ENCODE measurements at regions not wholly inside any gene's neighbourhood (a gene's known extent, or its start where the extent isn't known, plus 50 kb on each side); places are given as distances from the start of the nearest gene placed in this dataset.
A peak's percentile ranks its signal among the peaks of the same experiment; 100 is the strongest.

- intact Hi-C loops (cut with DNase I): no loop called here
- no peak for DNase-seq (ENCODE audit: low spot score)
Measured at GRCh38 chr4:100130964-100131363, 59.3 kb downstream of the DDIT4L start.

GRCh38 chr4:100130491-100130890 lies 59.8 kb downstream of the DDIT4L start:
- intact Hi-C loops (cut with DNase I): no loop called here
- no peak for DNase-seq (ENCODE audit: low spot score)

GRCh38 chr4:100129774-100130173 lies 60.5 kb downstream of the DDIT4L start:
- DNase-seq (ENCODE audit: low spot score): no peak

GRCh38 chr4:100128338-100128737 lies 61.9 kb downstream of the DDIT4L start:
- intact Hi-C loops (cut with DNase I): no loop called here
- no peak for DNase-seq (ENCODE audit: low spot score)

More at GRCh38 chr4:100129774-100130173, 60.5 kb downstream of the DDIT4L start:
- intact Hi-C loops (cut with DNase I): no loop called here

DNA sequence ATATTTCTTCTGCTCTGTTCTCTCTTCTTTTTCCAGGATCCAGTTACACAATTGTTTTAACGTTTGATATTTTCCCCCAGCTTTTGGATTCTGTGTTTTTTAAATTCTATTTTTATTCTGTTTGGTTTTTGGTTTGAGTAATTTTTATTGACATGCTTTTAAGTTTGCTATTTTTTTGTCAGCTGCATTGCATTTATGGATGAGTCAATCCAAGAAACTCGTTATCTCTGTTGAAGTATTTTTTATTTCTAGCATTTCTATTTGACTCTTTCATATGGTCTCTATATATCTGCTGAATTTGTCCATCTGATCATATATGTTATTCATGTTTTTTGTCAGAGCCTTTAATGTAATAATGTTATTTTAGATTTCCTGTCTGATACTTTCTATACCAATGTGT lies 65.6 kb downstream of the DDIT4L start:
- DNase-seq (ENCODE audit: low spot score): no peak
- intact Hi-C loops (cut with DNase I): no loop called here

DNA sequence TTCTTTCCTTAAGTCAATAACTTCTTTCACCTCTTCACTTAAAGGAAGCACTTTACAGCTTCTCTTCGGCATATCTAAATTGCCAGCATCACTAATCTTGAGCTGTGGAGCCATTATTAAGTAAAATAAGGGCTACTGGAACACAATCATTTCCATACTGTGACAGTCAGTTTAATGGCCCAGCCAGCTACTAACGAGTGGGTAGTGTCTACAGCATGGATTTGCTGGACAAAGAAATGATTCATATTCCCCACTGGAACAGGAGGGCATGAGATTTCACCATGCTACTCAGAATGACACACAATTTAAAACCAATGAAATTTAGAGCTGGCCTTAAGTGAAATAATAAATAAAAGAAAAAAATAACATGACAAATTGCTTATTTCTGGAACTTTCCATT lies 72.1 kb downstream of the DDIT4L start:
- DNase-seq (ENCODE audit: low spot score): no peak
- intact Hi-C loops (cut with DNase I): no loop called here

DNA sequence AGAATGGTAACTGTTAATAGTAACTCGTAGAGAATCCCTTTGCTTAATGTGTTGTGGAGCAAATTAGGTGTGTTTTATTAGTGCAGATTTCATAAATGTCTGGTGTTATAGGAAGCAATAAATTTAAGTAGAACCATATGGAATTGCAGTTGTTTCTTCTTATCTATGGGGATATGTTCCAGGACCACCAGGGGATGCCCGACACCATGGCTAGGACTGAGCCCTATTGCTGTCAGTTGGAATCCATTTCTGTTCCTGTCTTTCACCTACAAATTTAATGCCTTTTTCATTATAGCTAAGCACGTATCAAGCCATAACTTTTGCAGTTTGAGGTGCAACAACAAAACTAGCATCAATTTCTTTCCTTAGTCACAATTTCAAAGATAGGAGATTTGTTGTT lies 72.5 kb downstream of the DDIT4L start:
- intact Hi-C loops (cut with DNase I): no loop called here
- no peak for DNase-seq (ENCODE audit: low spot score)

GRCh38 chr4:100114909-100115308 lies 75.4 kb downstream of the DDIT4L start:
- no peak for DNase-seq (ENCODE audit: low spot score)
- intact Hi-C loops (cut with DNase I): no loop called here

GRCh38 chr4:100113732-100114131 lies 76.5 kb downstream of the DDIT4L start:
- intact Hi-C loops (cut with DNase I): no loop called here

DNA sequence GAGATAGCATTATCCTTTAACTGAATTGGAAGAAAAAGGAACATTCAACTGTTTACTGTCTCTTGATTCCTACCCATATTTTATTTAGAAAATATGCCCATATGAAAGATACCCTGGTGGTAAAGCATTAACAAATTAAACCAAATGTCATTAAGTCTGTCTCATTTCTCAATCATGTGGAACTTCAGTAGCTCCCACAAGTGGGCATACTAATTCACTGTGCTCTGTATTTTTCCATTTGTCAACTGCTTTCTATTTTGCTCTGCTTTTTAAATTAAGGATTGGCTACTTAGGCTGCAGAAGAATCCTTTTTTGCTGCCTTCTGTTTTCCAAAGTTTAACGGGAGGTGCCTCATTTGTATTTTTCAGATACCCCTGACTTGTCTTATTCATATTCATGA lies 77.2 kb downstream of the DDIT4L start:
- DNase-seq (ENCODE audit: low spot score): no peak
- intact Hi-C loops (cut with DNase I): no loop called here

More at GRCh38 chr4:100113732-100114131, 76.5 kb downstream of the DDIT4L start:
- DNase-seq (ENCODE audit: low spot score): no peak

DNA sequence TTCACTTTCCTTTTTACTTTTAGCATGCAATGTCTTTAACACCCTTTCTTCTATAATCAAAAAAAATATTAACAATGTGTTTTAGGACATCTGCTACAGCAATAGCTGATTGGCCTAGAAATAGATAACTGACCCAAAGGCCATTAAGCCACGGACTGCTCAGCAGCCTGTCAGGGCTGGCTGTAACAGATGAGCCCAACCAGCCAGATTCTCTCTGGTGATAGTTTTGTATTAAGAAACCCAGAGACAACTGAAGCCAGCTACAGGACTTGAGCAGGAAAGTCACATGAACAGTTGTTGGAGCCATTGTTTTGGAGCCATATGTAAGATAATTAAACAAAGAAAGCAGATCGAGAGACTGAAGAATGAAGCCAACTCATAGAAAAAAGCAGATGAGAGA lies 80.3 kb downstream of the DDIT4L start:
- intact Hi-C loops (cut with DNase I): no loop called here
- DNase-seq (ENCODE audit: low spot score): no peak

DNA sequence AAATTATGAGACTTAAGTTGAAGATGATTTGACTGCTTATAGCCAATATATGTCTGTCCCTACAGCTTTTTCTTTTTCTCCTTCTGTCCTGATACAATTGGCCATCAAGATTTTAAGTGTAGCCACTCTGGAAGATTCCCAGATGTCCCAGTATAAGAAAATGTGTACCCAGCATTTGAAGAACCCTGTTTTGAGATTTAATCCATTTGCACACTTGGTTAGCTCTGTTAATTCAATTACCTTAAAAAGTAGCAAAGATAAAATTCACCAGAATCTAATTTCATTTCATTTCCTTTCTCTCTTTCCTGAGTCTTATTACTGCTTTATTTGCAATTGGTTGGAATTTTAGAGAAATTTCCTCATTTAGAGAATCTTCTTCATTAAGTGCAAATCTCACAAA lies 81.4 kb downstream of the DDIT4L start:
- no peak for DNase-seq (ENCODE audit: low spot score)

GRCh38 chr4:100106982-100107381 lies 83.3 kb downstream of the DDIT4L start:
- DNase-seq (ENCODE audit: low spot score): no peak
- intact Hi-C loops (cut with DNase I): no loop called here

More for the DNA sequence above, 81.4 kb downstream of the DDIT4L start:
- intact Hi-C loops (cut with DNase I): no loop called here

- DNase-seq (ENCODE audit: low spot score): no peak
- intact Hi-C loops (cut with DNase I): no loop called here
Measured at GRCh38 chr4:100103671-100104070, 86.6 kb downstream of the DDIT4L start.

- intact Hi-C loops (cut with DNase I): no loop called here
- DNase-seq (ENCODE audit: low spot score): no peak
Measured at GRCh38 chr4:100100985-100101384, 89.3 kb downstream of the DDIT4L start.

GRCh38 chr4:100099746-100100145 lies 90.5 kb downstream of the DDIT4L start:
- no peak for DNase-seq (ENCODE audit: low spot score)
- intact Hi-C loops (cut with DNase I): loop anchor here (5.0 to 10.0 kb wide), 2 partner anchors 315 to 638 kb away; no protein-coding TSS in a partner anchor

GRCh38 chr4:100098681-100099080 lies 91.6 kb downstream of the DDIT4L start:
- DNase-seq (ENCODE audit: low spot score): no peak
- intact Hi-C loops (cut with DNase I): loop anchor here (5.0 to 10.0 kb wide), 2 partner anchors 316 to 639 kb away; no protein-coding TSS in a partner anchor

GRCh38 chr4:100098011-100098545 lies 92.2 kb downstream of the DDIT4L start:
- DNase-seq (ENCODE audit: low spot score): no peak
- intact Hi-C loops (cut with DNase I): loop anchor here (5.0 to 10.0 kb wide), 2 partner anchors 317 to 639 kb away; no protein-coding TSS in a partner anchor

GRCh38 chr4:100095729-100096595 lies 94.3 kb downstream of the DDIT4L start:
- peak; percentile 85 for DNase-seq (ENCODE audit: low spot score)
- intact Hi-C loops (cut with DNase I): loop anchor here (2.0 to 10.0 kb wide), 3 partner anchors 203 to 641 kb away; no protein-coding TSS in a partner anchor

DNA sequence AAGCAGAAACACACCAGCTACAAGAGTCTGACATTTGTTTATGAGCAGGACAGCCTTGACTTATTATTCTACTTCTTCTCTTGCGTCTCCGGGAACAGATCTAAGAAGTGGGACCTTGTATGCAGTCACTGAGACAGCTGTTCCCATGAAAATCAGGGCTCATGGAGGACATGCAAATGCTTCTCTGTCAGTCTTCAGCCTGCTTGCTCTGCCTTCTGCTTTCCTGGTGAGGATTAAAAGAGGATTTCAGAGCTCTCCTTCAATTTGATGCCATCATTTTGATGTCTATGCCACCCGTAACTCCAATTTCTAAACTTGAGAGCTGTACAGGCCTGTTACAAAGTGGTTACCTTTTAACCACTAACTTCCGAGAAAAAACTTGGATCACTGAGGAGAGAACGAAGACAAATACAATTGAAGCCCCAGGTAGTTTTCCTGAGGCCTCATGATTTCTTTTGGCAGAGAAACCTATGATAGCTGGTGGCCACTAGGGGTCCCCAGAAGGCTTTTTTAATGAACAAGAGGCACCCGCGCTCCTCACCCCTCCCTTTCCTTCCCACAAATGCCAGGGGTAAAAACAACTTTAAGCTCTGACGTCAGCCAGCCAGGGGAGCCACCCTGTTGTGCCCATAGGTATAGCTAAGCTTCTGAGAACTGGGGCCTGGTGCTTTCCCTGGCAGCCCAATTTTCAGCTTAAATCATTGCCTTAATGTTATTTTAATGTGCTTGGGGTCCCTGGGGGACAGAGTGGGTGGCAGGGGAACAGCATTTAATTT lies 97.0 kb downstream of the DDIT4L start:
- peak; percentile 77 for DNase-seq (ENCODE audit: low spot score)
- intact Hi-C loops (cut with DNase I): loop anchor here (10.0 kb wide), 1 partner anchor 322 kb away; no protein-coding TSS in a partner anchor
